GM21529 (cell line): ENCODE measurements at regions not wholly inside any gene's neighbourhood (a gene's known extent, or its start where the extent isn't known, plus 50 kb on each side); places are given as distances from the start of the nearest gene placed in this dataset.
A peak's percentile ranks its signal among the peaks of the same experiment; 100 is the strongest.
"Not testable (repeated sequence)": the region's sequence is repeated elsewhere in the genome, so short reads cannot be mapped to it uniquely, and the experiment has no call there.

Experiments used
- ATAC-seq: cut with Tn5 transposase; IDR thresholded peaks from one replicate; pipeline ENCODE4 v1.9.1; 2021; ENCODE audit not compliant: unreplicated experiment

DNA sequence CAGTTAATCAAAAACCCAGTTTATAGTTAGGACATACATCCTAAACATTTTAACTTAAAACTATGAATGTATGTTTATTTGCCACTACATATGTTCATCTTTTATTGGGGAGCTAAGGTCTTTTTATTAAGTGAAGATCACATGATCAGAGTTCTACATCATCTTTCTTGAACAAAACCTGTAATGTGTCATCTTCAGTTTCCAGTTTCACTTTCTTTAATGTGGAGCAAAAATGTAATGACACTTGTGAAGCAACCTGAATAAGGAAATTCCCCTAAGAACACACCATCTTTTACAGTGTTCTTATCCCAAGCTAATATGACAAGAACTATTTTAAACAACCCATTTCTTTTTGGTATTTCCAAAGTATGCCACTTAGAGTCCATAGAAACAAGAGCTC, 166.7 kb upstream of the BET1 start:
- peak; percentile 89 for ATAC-seq

DNA sequence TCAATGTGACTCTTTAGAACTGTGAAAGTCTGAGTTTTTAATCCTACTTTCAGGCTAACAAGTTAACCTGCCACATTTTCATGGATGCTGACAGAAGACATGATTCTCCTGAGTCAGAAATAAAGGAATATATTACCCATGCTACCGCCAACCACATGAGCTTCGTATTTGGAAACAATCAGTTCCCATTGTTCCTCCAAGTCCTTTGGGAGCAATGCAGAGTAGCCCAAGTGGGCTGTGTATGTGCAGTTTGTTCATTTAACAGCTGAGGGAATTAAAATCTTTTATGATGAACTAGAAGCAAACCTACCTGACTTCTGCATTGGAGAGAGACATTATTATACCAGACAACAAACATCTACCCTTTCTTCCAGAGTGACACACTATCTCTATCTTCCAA, 169.3 kb upstream of the BET1 start:
- no peak for ATAC-seq

DNA sequence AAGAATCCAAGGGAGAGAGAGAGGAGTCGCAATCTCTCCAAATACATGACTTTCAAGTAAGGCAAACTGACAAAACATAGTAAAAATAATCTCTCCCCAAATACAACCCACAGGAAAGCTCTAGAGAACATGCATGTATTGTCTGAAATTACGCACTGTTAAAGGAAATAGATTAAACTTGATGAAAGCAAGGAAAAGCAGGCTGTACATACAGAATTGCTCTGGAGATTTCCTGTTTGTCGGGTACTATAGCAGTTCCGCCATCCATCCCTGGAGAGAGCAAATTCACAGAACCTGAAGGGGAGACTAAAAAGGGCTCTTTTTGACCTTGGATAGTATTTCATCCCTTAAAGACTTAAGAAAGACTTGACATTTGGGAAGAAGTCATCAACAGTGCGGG, 170.2 kb upstream of the BET1 start:
- no peak for ATAC-seq

DNA sequence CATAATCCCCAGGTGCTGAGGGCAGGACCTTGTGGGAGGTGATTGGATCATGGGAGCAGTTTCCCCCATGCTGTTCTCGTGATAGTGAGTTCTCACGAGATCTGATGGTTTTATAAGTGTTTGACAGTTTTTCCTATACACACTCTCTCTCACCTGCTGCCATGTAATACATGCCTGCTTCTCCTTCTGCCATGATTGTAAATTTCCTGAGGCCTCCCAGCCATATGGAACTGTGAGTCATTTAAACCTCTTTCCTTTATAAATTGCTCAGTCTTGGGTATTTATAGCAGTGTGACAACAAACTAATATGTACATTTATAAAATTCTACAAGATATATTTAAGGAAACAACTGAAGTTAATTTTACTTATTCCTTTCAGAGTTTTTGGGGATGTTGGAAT, 170.8 kb upstream of the BET1 start:
- ATAC-seq, result no peak

DNA sequence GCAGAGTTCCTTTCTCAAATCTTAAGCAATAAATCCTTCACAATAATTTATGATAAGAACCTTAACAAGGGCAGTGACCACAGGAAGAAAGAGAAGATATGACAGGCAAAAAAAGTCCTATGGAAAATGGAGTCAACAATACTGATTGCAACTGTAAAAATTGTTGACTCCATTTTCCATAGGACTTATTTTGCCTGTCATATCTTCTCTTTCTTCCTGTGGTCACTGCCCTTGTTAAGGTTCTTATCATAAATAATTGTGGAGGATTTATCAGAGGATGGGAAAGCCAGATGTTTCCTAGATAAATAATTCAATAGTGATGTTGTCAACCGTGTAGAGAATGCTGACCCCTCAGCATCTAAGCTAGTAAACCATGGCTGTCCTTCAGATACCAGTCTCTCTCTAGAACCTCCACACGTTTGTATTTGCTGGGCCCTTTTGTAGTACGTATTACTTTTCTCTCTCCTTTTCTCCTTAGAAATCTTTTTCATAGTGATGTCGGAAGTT, 172.6 kb upstream of the BET1 start:
- ATAC-seq, result no peak

DNA sequence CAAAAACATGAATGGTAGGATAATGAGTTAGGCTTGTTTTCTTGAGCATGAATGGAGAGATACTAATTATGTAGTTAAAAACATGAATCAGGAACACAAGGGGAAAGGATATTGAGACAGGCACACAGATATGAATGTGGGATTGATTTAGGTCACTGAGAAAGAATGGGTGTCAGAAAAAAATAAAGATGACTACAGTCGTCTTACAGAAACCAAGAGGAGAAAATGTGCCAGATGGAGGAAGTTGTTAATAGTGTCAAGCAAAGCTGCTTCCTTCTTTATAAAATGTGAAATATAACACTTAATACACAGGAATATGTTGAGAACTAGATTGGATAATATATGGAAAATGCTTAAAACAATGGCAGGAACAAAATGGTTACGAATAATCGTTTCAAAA, 173.3 kb upstream of the BET1 start:
- ATAC-seq, result no peak

DNA sequence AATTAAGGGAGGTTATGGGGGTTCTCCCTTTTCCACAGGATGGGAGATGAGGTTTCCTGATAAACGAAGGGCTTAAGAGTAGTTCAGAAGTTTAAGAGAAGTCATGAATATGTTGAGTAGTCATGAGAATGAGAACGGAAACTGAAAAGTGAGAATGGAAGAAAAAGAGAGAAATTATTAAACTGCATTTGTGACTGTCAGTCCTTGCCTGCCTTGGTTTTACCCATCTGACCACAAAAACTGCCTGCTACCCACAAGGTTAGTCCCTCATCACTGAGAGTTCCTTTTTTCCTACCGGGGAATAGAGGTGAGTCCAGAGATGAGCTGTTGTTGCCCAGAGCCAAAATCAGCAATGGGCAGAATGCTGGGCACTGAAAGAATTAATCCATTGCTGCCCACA, 174.1 kb upstream of the BET1 start:
- peak; percentile 98 for ATAC-seq

DNA sequence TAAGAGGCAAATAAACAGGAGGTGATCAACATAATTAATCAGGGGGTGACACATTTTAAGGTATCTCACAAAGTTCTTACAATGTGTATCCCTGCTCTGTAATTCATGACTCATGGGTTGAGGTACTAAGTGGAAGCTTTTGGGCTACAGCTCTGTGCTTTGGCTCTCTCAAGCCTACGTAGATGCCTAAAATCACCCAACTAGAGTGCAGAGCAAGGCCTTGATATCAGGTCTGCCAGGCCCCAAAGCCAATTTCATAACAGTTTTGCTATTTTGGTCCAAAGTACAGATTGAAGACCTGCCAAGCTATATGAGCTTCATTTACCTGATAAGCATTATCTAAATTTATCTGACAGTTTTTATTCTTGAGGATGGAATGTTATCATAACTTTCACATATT, 175.3 kb upstream of the BET1 start:
- ATAC-seq, result no peak

DNA sequence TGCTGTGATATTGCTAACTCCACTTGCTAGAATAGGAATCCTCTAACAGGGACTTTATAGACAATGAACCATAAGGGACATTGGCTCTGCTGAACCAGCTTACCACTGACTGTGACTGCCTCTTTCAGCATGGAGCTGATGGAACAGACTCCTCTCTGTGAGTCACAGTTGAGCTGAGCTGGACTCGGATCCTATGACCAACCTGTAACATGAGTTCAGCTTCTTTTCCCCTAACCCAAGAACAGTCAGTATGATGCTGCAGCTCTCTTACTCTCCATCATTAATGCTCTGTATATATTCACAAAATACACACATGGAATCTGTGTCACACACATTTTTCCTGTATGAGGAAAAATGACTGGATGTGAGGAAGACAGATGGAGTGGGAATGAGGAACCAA, 177.9 kb upstream of the BET1 start:
- ATAC-seq, result no peak

DNA sequence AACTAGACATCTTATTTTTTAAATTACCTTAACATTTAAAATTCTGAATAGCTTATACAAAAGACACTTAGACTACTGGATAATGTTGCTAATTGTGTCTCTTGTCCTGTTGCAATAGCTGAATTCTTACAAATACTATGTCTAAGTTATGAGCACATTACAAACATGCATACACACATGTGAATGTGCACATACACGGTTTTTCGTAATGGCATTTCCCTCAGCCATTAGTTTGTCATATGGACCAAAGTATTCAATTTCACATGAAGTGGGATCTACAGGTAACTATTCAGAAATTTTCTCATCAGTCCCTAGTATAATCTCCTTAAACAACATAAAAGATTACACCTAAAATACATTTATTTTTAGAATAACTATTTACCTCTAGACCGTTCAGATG, 178.6 kb upstream of the BET1 start:
- no peak for ATAC-seq

DNA sequence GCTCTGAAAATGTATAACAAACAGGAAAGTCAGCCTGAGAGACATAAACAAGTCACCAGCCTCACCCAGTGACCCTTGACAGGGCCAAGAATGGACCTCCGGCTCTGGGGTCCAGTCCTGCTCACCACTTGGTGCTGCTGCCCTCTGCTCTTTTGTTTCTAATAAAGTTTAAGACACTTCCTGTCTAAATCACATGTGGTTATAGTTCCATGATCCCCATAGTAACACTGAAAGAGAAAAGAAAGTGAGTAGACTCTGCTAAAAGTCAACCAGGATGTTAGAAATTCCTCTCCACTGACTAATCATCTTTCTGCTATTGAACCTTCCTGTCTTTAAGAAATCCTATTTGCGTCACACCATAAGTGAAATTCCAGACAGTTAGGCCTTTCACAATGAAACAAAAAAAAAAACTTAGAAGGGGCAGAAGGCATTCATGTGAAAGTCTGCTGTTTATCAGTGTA, 179.2 kb upstream of the BET1 start:
- no peak for ATAC-seq

DNA sequence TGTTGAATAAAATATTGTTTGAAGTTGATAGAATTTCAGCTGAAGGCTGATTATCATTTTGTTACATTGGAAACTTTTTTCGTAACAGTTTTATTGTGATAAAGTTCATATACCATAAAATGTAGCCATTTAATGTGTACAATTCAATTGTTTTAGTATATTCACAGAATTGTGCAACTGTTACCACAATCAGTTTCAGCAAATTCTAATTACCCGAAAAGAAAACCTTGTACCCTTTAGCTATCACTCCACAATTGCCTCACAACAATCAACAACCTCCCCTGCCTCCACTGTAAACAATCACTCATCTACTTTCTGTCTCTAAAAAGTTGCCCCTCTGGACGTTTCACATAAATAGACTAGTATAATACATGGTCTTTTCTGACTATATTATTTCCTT, 179.7 kb upstream of the BET1 start:
- no peak for ATAC-seq

DNA sequence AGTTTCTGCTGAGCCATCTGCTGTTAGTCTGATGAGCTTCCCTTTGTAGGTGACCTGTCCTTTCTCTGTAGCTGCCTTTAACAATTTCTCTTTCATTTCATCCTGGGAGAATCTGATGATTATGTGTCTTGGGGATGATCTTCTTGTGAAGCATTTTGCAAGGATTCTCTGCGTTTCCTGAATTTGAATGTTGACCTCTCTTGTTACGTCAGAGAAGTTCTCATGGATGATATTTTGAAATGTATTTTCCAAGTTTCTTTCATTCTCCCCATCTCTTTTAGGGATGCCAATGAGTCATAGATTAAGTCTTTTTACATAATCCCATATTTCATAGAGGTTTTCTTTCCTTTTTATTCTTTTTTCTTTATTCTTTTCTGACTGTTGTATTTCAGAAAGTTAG, 184.2 kb upstream of the BET1 start:
- ATAC-seq, result no peak

DNA sequence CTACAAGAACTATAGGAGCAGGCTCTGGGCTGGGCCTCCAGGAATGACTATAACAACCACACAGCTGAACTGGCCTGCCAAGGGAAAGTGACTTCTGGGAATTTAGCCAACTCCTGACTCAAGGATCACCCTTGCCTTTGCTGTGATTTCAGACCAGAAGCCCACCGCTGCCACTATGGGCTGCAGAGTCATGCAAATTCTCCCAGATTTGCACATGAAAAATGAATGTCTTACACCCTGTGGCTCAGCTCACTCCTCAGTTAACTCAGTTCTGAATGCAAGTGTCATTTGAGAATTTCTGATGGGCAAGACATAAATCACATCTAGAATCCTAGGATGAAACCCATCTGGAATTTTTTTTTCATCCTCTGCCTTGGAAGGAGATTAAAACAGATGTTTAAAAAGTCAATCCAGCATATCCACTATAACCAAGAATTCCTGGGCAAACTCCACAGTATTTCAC, 186.5 kb upstream of the BET1 start:
- no peak for ATAC-seq

DNA sequence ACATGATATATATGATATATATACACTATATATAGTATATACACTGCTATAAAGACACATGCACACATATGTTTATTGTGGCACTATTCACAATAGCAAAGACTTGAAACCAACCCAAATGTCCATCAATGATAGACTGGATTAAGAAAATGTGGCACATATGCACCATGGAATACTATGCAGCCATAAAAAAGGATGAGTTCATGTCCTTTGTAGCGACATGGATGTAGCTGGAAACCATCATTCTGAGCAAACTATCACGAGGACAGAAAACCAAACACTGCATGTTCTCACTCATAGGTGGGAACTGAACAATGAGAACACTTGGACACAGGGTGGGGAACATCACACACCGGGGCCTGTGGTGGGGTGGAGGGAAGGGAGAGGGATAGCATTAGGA, 190.3 kb upstream of the BET1 start:
- ATAC-seq, result not testable (repeated sequence)

DNA sequence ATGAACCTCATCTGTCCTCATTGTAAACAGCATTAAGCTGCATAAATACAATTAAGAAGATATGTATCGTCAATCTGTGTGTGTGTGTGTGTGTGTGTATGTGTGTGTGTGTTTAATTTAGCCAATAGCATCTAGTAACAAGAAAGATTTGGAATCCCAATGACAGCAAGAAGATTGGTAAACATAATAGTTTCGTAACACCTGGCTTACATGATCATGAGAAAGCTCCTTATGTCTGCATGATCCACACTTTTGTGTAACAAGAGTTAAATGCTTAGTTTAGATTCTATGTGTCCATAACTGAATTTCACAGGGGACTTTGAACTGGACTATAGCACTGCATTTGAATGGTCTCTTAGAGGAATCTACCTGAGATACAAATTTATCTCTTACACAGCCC, 191.0 kb upstream of the BET1 start:
- ATAC-seq, result no peak

DNA sequence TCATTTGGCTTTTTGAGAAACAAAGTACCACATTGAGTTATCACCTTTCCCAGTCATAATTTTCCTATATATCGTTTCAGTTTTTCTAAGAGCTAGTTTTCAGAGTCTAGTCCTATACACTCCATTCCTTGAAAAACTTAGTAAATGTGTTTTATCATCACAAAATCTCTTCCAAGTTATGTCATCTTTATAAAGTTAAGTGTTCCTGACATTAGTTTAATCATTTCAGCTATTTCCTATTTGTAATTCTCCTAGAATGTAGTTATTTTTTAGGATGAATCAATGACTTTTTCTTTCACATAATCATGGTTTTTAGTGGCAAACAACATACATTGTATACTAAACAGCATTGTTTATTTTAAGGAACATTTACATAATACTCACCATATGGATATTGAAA, 191.7 kb upstream of the BET1 start:
- no peak for ATAC-seq

DNA sequence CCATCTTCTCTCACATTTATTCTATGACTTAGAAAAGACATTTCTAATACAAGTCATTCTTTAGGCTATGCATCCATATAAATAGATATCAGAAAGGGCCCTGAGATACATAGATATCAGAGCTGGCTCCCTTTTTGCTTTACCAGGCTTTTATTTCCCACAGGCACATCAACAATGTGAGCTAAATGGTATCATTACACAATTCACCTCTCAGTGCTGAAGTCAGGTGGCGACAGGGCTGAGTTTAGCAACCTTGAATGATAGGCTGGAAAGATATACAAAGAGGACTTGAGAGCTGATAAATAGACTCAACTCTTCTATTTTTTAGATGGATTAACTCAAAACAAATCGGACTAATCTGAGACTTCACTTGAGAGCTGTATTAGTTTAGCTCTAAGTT, 189.2 kb upstream of the COL1A2 start:
- no peak for ATAC-seq

DNA sequence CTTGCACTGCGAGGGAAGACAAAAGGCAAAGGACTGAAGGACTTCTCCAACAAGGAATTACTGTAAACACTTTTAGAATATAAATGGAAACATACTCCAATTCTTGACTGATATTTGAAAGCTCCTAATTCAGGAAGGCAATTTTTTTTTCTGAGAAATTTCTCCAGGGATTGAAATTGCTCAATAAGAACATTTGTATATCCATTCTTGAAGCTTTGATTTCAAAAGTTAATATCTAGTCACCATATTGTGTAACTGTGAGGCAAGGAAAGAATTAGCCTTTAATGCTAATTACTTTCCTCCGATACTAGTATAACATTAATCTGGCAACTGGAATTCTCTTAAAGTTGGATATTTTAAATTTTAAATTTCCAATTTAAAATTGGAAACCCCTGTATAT, 188.4 kb upstream of the COL1A2 start:
- ATAC-seq, result no peak

DNA sequence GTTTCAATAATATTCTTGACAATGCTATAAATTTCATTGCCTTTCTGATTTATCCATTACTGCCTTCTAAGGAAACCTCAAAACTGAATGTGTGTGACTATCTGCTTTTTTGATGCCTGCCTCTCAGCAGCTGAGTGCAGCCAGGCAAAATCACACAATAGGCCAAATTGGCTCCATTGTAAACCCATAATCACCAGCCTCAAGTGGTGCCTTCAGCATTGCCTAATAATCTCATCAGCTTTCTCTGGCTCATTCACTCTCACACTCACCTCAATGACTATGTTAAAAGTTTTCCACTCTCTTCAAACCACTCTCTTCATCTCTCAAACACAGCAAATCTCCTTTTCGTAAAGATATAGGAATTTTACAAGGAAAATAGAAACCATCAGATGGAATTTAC, 182.5 kb upstream of the COL1A2 start:
- ATAC-seq, result no peak

DNA sequence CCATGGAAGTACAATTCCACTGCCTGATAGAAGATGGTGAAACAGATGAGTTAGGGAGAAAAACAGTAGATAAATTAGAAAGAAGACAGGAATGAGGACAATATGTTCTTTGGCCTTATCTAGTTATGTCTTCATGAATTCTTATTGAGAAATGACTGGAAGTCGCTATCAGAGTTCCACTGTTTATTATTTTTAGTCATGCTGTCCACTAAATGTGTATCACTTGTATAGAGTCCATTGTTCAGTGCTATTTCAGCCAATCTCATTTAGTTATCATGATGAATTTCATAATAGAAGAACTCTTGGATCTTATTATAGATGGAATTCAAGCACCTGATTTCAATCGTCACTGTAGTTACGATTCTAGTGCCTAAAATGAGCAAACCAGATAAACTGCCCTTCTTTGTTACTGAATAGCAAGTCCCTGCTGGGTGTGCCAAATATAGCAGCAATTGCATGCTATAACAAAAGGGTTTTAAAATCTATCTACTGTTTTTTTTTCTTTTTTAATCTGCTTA, 177.7 kb upstream of the COL1A2 start:
- no peak for ATAC-seq

DNA sequence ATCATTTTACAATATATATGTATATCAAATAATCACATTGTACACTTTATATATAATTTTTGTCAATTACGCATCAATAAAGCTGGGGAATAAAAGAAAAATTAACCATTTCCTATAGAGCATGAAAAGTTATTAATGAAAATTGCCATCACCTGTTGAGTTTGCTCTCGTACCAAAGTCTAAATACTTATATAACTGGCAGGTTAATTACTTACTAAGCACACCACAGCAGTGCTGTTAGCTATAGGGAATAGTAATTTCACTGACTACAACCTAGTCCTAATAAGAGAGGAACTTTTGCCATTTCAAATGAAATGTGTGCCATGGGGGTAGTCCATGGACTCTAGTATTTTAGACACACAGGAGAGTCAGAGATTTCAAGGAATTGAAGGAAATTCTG, 176.9 kb upstream of the COL1A2 start:
- no peak for ATAC-seq

DNA sequence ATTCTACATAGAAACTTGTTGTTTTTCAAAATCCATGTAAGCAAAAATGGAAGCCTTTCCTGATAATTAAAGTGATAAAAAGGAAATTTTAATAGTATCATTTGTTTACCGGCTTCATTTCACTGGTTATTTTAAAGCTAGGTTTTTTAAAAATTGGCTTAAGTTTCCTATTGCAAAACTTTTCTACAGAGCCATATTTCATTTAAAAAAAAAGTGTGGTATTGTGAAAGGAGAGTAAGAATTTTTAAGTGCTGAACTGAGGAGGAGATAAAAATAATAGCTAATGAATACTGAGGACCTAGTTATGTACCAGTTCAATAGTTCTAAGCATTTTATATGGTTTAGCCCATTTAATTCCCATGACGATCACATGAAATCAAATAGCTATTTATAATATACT, 172.2 kb upstream of the COL1A2 start:
- no peak for ATAC-seq
